ENCODE measurements at regions not wholly inside any gene's neighbourhood (a gene's known extent, or its start where the extent isn't known, plus 50 kb on each side); places are given as distances from the start of the nearest gene placed in this dataset.
A peak's percentile ranks its signal among the peaks of the same experiment; 100 is the strongest.

DNA sequence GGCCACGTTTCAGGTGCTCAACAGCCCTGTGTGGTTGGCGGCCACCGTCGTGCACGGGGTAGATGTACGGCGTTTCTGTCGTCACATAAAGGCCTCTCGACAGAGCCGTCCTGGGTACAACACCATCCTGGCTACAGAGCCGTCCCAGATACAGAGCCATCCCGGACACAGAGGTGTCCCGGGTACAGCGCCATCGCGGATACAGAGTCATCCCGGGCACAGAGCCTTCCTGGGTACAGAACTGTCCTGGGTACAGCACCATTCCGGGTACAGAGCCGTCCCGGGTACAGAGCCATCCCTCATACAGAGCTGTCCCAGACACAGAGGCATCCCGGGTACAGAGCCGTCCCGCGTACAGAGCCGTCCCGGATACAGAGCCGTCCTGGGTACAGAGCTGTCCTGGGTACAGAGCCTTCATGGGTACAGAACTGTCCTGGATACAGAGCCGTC lies 222.7 kb upstream of the SOX1 start:
- 91 to 94% methylated on average over 16 to 28 of the region's 28 CpGs for WGBS, 2 donors
- ATAC-seq (ENCODE audit: low FRiP score in 2 of 2) (peak; percentile 34 to 43), DNase-seq (no peak)
- no peak for TF ChIP-seq POLR2AphosphoS5 (IDR thresholded peaks at IDR 0.05)
- no peak for TF ChIP-seq EP300 (IDR thresholded peaks at IDR 0.05)
- TF ChIP-seq POLR2A (IDR thresholded peaks at IDR 0.05) = no peak
- TF ChIP-seq, protein P1, sequence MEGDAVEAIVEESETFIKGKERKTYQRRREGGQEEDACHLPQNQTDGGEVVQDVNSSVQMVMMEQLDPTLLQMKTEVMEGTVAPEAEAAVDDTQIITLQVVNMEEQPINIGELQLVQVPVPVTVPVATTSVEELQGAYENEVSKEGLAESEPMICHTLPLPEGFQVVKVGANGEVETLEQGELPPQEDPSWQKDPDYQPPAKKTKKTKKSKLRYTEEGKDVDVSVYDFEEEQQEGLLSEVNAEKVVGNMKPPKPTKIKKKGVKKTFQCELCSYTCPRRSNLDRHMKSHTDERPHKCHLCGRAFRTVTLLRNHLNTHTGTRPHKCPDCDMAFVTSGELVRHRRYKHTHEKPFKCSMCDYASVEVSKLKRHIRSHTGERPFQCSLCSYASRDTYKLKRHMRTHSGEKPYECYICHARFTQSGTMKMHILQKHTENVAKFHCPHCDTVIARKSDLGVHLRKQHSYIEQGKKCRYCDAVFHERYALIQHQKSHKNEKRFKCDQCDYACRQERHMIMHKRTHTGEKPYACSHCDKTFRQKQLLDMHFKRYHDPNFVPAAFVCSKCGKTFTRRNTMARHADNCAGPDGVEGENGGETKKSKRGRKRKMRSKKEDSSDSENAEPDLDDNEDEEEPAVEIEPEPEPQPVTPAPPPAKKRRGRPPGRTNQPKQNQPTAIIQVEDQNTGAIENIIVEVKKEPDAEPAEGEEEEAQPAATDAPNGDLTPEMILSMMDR (IDR thresholded peaks at IDR 0.05) = no peak
- H3K27ac ChIP-seq = no peak overlapping the region
- H3K4me3 ChIP-seq = no peak overlapping the region
- H3K27me3 ChIP-seq = no peaks in the 10 kb centered on the region
- H3K9me3 ChIP-seq = no peaks in the 10 kb centered on the region
- no peaks in the 10 kb centered on the region for H3K36me3 ChIP-seq
- H3K4me1 ChIP-seq = no peaks in the 10 kb centered on the region

DNA sequence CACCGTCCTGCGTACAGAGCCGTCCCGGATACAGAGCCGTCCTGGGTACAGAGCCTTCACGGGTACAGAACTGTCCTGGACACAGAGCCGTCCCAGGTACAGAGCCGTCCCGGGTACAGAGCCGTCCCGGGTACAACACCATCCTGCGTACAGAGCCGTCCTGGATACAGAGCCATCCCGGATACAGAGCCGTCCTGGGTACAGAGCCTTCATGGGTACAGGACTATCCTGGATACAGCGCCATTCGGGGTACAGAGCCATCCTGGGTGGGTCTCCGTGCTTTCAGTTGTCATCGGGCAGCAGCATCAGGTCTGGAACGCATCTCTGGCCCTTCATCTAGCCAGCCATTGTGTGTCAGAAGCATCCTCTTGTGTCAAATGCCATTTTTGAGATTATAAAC lies 222.3 kb upstream of the SOX1 start:
- Histone ChIP-seq H3K4me1 (no peaks in the 10 kb centered on the region), H3K36me3 (no peaks in the 10 kb centered on the region), H3K27me3 (no peaks in the 10 kb centered on the region), H3K4me3 (no peak overlapping the region), H3K27ac (no peak overlapping the region), H3K9me3 (no peaks in the 10 kb centered on the region)
- peak; percentile 24 to 72 for ATAC-seq (ENCODE audit: low FRiP score in 2 of 2)
- no peak for DNase-seq
- TF ChIP-seq POLR2AphosphoS5 (IDR thresholded peaks at IDR 0.05) (no peak), EP300 (IDR thresholded peaks at IDR 0.05) (no peak), POLR2A (IDR thresholded peaks at IDR 0.05) (no peak)
- TF ChIP-seq, protein P1 (IDR thresholded peaks at IDR 0.05) = no peak
- WGBS, 2 donors = 88 to 89% methylated on average over 4 to 15 of the region's 20 CpGs

DNA sequence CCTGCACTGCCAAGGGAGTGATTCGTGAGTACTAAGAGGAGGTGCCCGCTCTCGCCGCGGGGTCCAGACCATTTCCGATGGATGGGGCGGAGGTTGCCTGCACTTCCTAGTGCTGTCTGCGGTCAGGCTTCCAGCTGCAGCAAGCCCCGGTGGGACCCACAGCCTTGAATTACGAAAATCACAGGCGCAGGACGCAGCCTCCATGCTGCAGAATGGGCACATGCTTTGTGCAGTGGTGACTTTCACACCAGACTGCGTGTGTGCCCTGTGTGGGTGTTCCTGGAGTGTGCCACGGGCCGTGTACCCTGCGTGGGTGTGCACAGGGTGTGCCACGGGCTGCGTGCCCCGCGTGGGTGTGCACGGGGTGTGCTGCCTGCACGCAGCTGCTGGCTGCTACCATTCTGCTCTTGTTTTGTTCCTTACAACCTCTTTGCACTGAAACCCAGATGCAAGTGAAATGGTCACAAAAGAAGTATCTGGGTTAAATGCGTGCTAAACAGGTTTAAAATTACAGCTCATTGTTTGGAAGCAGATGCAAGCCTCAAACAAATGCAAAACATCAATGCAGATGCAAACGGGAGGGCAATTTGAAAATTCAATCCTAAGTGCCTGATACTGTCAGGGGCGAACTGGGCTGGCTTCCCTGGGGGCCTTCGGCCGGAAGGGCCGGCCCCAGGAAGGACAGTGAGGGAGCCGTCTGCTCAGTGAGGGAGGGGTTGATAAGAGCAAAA lies 221.2 kb upstream of the SOX1 start:
- WGBS, 2 donors = 9 to 25% methylated on average over 7 to 29 of the region's 29 CpGs
- H3K4me1 ChIP-seq = no peaks in the 10 kb centered on the region
- no peak overlapping the region for H3K4me3 ChIP-seq
- no peak for DNase-seq
- no peaks in the 10 kb centered on the region for H3K9me3 ChIP-seq
- H3K27ac ChIP-seq = no peak overlapping the region
- H3K27me3 ChIP-seq = no peaks in the 10 kb centered on the region
- no peaks in the 10 kb centered on the region for H3K36me3 ChIP-seq
- peak in 1 of 2 donors; percentile 69 for ATAC-seq (ENCODE audit: low FRiP score in 2 of 2)
- TF ChIP-seq EP300 (IDR thresholded peaks at IDR 0.05) (no peak), POLR2AphosphoS5 (IDR thresholded peaks at IDR 0.05) (no peak), POLR2A (IDR thresholded peaks at IDR 0.05) (no peak)
- TF ChIP-seq, protein P1 (IDR thresholded peaks at IDR 0.05) = no peak

DNA sequence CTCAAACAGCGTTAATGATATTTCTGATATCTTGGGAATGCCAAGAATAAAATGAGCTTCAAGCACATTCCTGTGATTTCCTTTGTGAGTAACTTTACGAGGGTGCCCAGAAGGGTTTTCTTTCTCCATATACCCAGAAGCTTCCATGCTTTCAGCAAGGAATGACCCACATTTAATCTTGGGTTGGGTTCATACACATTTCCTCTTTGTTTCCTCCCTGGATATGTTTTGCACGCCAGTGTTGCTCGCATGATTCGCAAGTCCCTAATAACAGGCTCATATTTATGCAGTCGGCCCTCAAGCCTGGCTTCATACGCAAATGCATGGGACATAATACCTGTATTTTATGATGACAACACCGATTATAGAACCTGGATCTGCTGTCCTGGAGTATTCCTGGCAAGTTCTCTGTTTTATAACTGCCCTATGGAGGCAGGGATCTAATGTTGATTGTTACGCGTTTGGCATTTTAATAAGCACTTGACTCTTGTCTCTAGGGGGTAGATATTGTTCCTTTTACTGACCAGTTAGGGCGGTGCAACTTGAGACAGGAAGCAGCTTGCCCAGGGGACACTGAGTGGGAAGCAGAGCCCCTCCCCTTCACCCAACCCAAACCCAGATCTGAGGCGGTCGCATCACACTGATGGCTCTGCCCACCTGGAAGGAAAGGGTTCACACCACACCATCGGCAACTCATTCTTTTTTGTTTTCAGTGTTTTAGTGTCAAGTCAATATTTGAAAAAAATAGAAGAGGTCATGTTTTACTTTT lies 220.4 kb upstream of the SOX1 start:
- no peaks in the 10 kb centered on the region for H3K4me1 ChIP-seq
- H3K9me3 ChIP-seq = no peaks in the 10 kb centered on the region
- DNase-seq (no peak), ATAC-seq (ENCODE audit: low FRiP score in 2 of 2) (no peak)
- WGBS, 2 donors = 28 to 33% methylated on average over 11 to 14 of the region's 14 CpGs
- TF ChIP-seq EP300 (IDR thresholded peaks at IDR 0.05) (no peak), POLR2A (IDR thresholded peaks at IDR 0.05) (no peak), POLR2AphosphoS5 (IDR thresholded peaks at IDR 0.05) (no peak)
- TF ChIP-seq, protein P1 (IDR thresholded peaks at IDR 0.05) = no peak
- no peaks in the 10 kb centered on the region for H3K27me3 ChIP-seq
- H3K27ac ChIP-seq = no peak overlapping the region
- H3K4me3 ChIP-seq = no peak overlapping the region
- no peaks in the 10 kb centered on the region for H3K36me3 ChIP-seq
